Lower leg skin (tissue), 4 donors: ENCODE measurements at regions not wholly inside any gene's neighbourhood (a gene's known extent, or its start where the extent isn't known, plus 50 kb on each side); places are given as distances from the start of the nearest gene placed in this dataset.

Experiments
- DNase-seq, 2 donors: peaks; one replicate each; pipeline ENCODE4 v3.0.0-alpha.2; 2019; ENCODE audit warnings: low spot score in 2 of 2
- H3K4me3 ChIP-seq: fragments of 200-600 bp; sonication (generic); 2 replicates; pipeline ENCODE4 v1.5.1; 2017; ENCODE audit warnings: mild to moderate bottlenecking, low read depth; ENCODE audit not compliant: poor library complexity, severe bottlenecking
- POLR2A ChIP-seq, 2 donors: fragments of 450-650 bp; IDR thresholded peaks; one replicate each; pipeline ENCODE4 v1.6.1; 2016 to 2017; ENCODE audit warnings: antibody characterized with exemption in 2 of 2, mild to moderate bottlenecking in 1 of 2, moderate library complexity in 1 of 2
- WGBS, 2 donors: methylation state at CpG; one replicate each; pipeline ENCODE4 v1.1.5; 2018; 5-methylcytosine and 5-hydroxymethylcytosine counted together
- intact Hi-C: fragments of 100-400 bp; cut with DNase I; formaldehyde crosslinking; loops from one replicate; pipeline ENCODE4 v1.15.0; 2023; ENCODE audit warnings: low total_unique reads
- TF ChIP-seq, protein P1 (sequence below), 3 donors: fragments of 450-650 bp; IDR thresholded peaks; one replicate each; pipeline ENCODE4 v1.5.1; 2016; ENCODE audit warnings: antibody characterized with exemption in 3 of 3, mild to moderate bottlenecking in 3 of 3, moderate library complexity in 2 of 3

DNA sequence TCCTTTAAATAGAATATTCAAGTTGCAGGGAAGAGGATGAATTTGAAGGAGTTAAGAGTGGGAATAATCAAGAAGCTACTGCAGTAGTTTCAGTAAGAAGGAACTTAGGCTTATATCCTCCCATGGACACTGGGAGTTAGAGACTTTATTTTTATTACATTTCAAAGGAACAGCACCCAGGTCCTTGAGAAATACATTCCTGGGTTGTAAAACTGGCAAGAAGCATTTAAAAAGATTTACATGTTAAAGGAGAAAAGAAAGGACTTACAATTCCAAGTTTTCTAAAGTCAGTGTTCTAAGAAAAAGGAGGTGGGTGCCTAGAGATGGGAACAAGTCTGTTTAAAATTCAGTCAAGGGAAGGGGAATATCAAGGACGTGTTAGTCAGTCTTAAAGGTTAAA is 306.9 kb downstream of the JRKL start:
- intact Hi-C loops = no loop called here
- 22 to 32% methylated on average over 1 of the region's 1 CpG for WGBS, 2 donors

DNA sequence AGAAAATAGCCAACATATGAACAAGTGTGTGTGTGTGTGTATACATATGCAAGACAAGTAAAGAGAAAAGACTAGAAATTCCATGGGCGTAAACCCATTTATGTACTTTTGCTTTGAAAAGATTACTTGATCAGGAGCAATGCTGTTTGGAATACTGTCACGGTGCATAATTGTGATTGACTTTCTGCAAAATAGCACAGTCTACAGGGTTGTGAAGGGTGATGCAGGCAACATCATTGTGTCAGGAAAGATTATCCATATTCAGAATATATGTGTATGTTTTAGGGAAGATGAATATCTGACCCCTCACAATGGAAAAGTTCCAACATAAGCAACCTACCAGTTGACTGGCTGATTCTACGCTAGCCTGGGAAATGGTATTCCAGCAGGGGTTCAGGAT is 307.7 kb downstream of the JRKL start:
- no peak for TF ChIP-seq POLR2A (IDR thresholded peaks at IDR 0.05)
- TF ChIP-seq, protein P1, sequence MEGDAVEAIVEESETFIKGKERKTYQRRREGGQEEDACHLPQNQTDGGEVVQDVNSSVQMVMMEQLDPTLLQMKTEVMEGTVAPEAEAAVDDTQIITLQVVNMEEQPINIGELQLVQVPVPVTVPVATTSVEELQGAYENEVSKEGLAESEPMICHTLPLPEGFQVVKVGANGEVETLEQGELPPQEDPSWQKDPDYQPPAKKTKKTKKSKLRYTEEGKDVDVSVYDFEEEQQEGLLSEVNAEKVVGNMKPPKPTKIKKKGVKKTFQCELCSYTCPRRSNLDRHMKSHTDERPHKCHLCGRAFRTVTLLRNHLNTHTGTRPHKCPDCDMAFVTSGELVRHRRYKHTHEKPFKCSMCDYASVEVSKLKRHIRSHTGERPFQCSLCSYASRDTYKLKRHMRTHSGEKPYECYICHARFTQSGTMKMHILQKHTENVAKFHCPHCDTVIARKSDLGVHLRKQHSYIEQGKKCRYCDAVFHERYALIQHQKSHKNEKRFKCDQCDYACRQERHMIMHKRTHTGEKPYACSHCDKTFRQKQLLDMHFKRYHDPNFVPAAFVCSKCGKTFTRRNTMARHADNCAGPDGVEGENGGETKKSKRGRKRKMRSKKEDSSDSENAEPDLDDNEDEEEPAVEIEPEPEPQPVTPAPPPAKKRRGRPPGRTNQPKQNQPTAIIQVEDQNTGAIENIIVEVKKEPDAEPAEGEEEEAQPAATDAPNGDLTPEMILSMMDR (IDR thresholded peaks at IDR 0.05) = no peak
- WGBS, 2 donors = 91 to 94% methylated on average over 3 of the region's 3 CpGs
- intact Hi-C loops = no loop called here
- no peak overlapping the region for H3K4me3 ChIP-seq
- no peak for DNase-seq

More for the DNA sequence above, 306.9 kb downstream of the JRKL start:
- no peak for TF ChIP-seq POLR2A (IDR thresholded peaks at IDR 0.05)
- TF ChIP-seq, protein P1 (IDR thresholded peaks at IDR 0.05) = no peak
- no peak overlapping the region for H3K4me3 ChIP-seq
- DNase-seq = no peak

DNA sequence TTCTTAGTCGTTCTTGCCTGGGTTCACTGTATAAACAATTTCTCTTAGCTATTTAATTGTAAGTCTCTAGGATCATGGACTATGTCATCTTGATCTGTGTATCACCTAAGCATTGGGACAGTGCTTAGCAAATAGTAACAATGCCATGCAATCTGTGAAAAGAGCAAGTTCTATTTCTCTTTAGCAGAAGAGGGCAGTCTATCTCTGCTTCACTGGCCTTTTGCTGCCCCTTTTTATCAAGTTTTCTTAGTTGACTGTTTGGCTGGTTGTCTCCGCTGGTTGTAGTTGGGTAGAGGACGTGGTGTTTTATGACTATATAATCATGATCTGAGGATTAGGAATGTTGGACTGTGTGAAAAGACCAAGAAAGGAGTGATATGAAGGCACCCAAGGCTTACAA is 315.0 kb downstream of the JRKL start:
- 58 to 67% methylated on average over 3 of the region's 3 CpGs for WGBS, 2 donors
- no peak for DNase-seq
- intact Hi-C loops = no loop called here
- no peak for TF ChIP-seq POLR2A (IDR thresholded peaks at IDR 0.05)
- TF ChIP-seq, protein P1 (IDR thresholded peaks at IDR 0.05) = no peak
- H3K4me3 ChIP-seq = no peak overlapping the region

DNA sequence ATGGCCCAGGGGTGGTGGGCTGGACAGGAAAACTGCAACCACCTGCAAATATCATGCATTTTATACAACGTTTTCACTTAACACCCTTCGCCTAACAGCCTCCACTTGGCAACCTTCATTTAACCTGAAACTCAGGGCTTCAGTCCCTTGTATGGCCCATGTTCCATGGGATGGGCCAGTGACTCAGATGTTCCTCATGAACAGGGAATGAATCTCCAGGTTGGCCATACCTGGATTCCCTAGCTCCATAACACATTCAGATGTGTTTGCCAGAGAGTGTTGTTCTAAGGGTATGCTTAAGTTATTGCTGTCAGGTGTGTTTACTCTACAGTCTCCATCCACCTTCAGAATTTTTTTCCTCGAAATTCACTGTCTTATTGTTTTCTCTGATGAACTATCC is 316.9 kb downstream of the JRKL start:
- TF ChIP-seq, protein P1 (IDR thresholded peaks at IDR 0.05) = no peak
- TF ChIP-seq POLR2A (IDR thresholded peaks at IDR 0.05) = no peak
- intact Hi-C loops = no loop called here
- no peak overlapping the region for H3K4me3 ChIP-seq
- DNase-seq = no peak
- whole genome bisulfite sequencing, 2 donors = 57 to 77% methylated on average over 3 of the region's 3 CpGs

DNA sequence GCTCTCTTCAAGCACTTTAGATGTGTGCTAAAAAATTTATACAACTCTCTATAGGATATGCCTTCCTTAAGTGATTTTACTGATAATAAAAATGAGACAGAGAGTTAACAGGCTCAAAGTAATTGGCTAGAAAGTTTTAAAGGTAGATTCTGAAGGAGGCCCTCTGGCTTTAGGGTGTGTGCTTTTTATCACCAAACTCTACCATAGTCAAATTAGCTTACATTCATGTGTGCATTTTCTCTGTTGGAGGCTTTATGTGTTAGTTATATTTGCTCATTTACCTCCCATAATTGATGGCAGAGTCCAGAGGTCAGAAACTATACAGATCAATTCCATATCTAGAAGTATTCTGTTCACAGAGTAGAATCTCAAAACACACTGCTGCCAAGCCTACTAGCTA is 317.5 kb downstream of the JRKL start:
- no peak for DNase-seq
- TF ChIP-seq, protein P1 (IDR thresholded peaks at IDR 0.05) = no peak
- TF ChIP-seq POLR2A (IDR thresholded peaks at IDR 0.05) = no peak
- intact Hi-C loops = no loop called here
- no peak overlapping the region for H3K4me3 ChIP-seq

DNA sequence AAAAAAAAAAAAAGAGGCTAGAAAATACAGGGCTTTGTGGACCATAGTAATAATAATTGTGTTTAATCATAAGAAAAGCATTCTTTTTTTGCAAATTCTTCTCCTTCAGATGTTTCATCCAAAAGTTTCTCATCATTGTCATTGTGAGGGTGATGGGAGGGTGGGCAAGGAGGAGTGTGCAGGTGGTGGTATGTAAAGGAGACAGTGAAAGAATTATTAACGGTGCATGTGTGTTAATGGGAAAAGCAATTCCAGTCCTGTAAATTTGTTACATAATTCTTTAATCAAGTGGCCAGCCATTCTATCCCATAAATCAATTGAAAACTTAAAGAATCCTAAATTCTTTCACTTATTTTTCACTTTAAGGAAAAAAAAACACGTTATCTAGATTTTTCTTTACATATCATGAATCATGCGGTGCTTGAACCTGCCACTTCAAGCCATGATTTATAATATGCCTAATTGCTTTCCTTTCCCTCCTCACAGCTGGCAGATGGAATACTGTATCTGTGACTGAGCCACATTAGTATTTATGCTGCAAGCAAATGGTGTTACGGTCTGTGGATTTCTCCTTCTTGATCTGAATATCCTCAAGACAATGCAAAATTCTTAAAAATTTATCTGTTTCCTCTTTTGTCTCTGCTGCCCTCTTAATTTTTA is 318.5 kb downstream of the JRKL start:
- H3K4me3 ChIP-seq = no peak overlapping the region
- intact Hi-C loops = no loop called here
- WGBS, 2 donors = 32 to 43% methylated on average over 4 of the region's 4 CpGs
- DNase-seq = no peak
- TF ChIP-seq POLR2A (IDR thresholded peaks at IDR 0.05) = no peak
- TF ChIP-seq, protein P1 (IDR thresholded peaks at IDR 0.05) = no peak
